WTC11 (cell line): ENCODE measurements at regions not wholly inside any gene's neighbourhood (a gene's known extent, or its start where the extent isn't known, plus 50 kb on each side); places are given as distances from the start of the nearest gene placed in this dataset.

Source experiments
- ATAC-seq: fragments of 200-7000 bp; cut with Tn5 transposase; 2 replicates; pipeline ENCODE4 v1.10.0; 2021; ENCODE audit warnings: mild to moderate bottlenecking, moderate library complexity
- CTCF ChIA-PET: fragments of 300-600 bp; sonication (Branson Sonifier 250); formaldehyde crosslinking; loops from one replicate; lab custom pipeline; 2021; ENCODE audit warnings: antibody characterized with exemption; lab: Charles Lee
- POLR2A ChIA-PET: fragments of 350-600 bp; sonication (Branson Sonifier 250); formaldehyde crosslinking; loops from one replicate; lab custom pipeline; 2021; ENCODE audit warnings: antibody characterized with exemption; lab: Charles Lee
- DNase-seq: peaks from one replicate; pipeline ENCODE4 v3.0.0; 2021; ENCODE audit warnings: low spot score
- H3K27ac Mint-ChIP-seq: 2 replicates; pipeline ENCODE4 v1.8.0; 2021; ENCODE audit warnings: mixed read lengths
- H3K27me3 Mint-ChIP-seq: 2 replicates; pipeline ENCODE4 v1.8.0; 2021; ENCODE audit warnings: low read depth, mild to moderate bottlenecking, moderate library complexity, mixed read lengths
- H3K36me3 Mint-ChIP-seq: 2 replicates; pipeline ENCODE4 v1.8.0; 2021; ENCODE audit warnings: mixed read lengths
- H3K4me1 Mint-ChIP-seq: 2 replicates; pipeline ENCODE4 v1.8.0; 2022; ENCODE audit warnings: mixed read lengths
- H3K4me3 Mint-ChIP-seq: 2 replicates; pipeline ENCODE4 v1.8.0; 2021; ENCODE audit warnings: mild to moderate bottlenecking, moderate library complexity, mixed read lengths
- H3K9me3 Mint-ChIP-seq: 2 replicates; pipeline ENCODE4 v1.8.0; 2021; ENCODE audit warnings: mixed read lengths
- ATF3 ChIP-seq: sonication (generic); formaldehyde crosslinking; conservative IDR thresholded peaks from 2 replicates; pipeline ENCODE4 v1.8.1; 2022; ENCODE audit warnings: mild to moderate bottlenecking, missing genetic modification reagents
- CREB1 ChIP-seq: sonication (generic); formaldehyde crosslinking; IDR thresholded peaks from 2 replicates; pipeline ENCODE4 v1.8.0; 2023; ENCODE audit warnings: mild to moderate bottlenecking, missing genetic modification reagents
- E2F1 ChIP-seq: sonication (generic); formaldehyde crosslinking; IDR thresholded peaks from 2 replicates; pipeline ENCODE4 v1.8.0; 2022; ENCODE audit warnings: mild to moderate bottlenecking, missing genetic modification reagents
- EMX1 ChIP-seq: fragments of 250-450 bp; sonication (Bioruptor Pico); IDR thresholded peaks from 2 replicates; pipeline ENCODE4 v1.8.0; 2021; ENCODE audit warnings: mild to moderate bottlenecking
- HMGXB4 ChIP-seq: sonication (generic); formaldehyde crosslinking; IDR thresholded peaks from 2 replicates; pipeline ENCODE4 v1.8.1; 2023; ENCODE audit warnings: mild to moderate bottlenecking, moderate library complexity, missing genetic modification reagents
- MAX ChIP-seq: sonication (generic); formaldehyde crosslinking; IDR thresholded peaks from 2 replicates; pipeline ENCODE4 v1.8.0; 2022; ENCODE audit warnings: mild to moderate bottlenecking, missing genetic modification reagents
- MLX ChIP-seq: sonication (generic); formaldehyde crosslinking; IDR thresholded peaks from 2 replicates; pipeline ENCODE4 v1.8.1; 2023; ENCODE audit warnings: mild to moderate bottlenecking, missing genetic modification reagents, moderate library complexity
- MYBL2 ChIP-seq: sonication (generic); formaldehyde crosslinking; IDR thresholded peaks from 2 replicates; pipeline ENCODE4 v1.8.1; 2023; ENCODE audit warnings: mild to moderate bottlenecking, moderate library complexity, missing genetic modification reagents
- NFATC4 ChIP-seq: fragments of 250-450 bp; sonication (Bioruptor Pico); IDR thresholded peaks from 2 replicates; pipeline ENCODE4 v1.9.0; 2021; ENCODE audit warnings: mild to moderate bottlenecking
- NFE2L1 ChIP-seq: sonication (generic); formaldehyde crosslinking; IDR thresholded peaks from 2 replicates; pipeline ENCODE4 v1.8.1; 2023; ENCODE audit warnings: missing genetic modification reagents
- NR2C2 ChIP-seq: sonication (generic); formaldehyde crosslinking; IDR thresholded peaks from 2 replicates; pipeline ENCODE4 v1.8.0; 2022; ENCODE audit warnings: mild to moderate bottlenecking, missing genetic modification reagents
- PRDM15 ChIP-seq: sonication (generic); formaldehyde crosslinking; IDR thresholded peaks from 2 replicates; pipeline ENCODE4 v1.8.0; 2022; ENCODE audit warnings: missing genetic modification reagents
- SMAD3 ChIP-seq: sonication (generic); formaldehyde crosslinking; IDR thresholded peaks from 2 replicates; pipeline ENCODE4 v1.8.0; 2022; ENCODE audit warnings: missing genetic modification reagents, mild to moderate bottlenecking, borderline replicate concordance
- ZBTB43 ChIP-seq: sonication (generic); formaldehyde crosslinking; IDR thresholded peaks from 2 replicates; pipeline ENCODE4 v1.8.1; 2023; ENCODE audit warnings: mild to moderate bottlenecking, missing genetic modification reagents
- ZMAT4 ChIP-seq: fragments of 250-450 bp; sonication (Bioruptor Pico); IDR thresholded peaks from 2 replicates; pipeline ENCODE4 v1.9.0; 2021; ENCODE audit warnings: mild to moderate bottlenecking
- ZNF138 ChIP-seq: sonication (generic); formaldehyde crosslinking; conservative IDR thresholded peaks from 2 replicates; pipeline ENCODE4 v1.8.1; 2022; ENCODE audit warnings: mild to moderate bottlenecking, moderate library complexity, missing genetic modification reagents
- ZNF219 ChIP-seq: sonication (generic); formaldehyde crosslinking; IDR thresholded peaks from 2 replicates; pipeline ENCODE4 v1.8.0; 2023; ENCODE audit warnings: missing genetic modification reagents, mild to moderate bottlenecking, borderline replicate concordance
- ZNF532 ChIP-seq: fragments of 250-450 bp; sonication (Bioruptor Pico); IDR thresholded peaks from 2 replicates; pipeline ENCODE4 v1.9.0; 2021; ENCODE audit warnings: mild to moderate bottlenecking, borderline replicate concordance

- TF ChIP-seq ZNF532 (CRISPR knock-in tag) (no peak), E2F1 (CRISPR knock-in tag) (no peak)
Observed at GRCh38 chr13:44868397-44868796, 120.9 kb downstream of the NUFIP1 start (continued).

GRCh38 chr13:44867825-44868224 lies 121.4 kb downstream of the NUFIP1 start:
- peaks cover 5% of the 10 kb centered on the region; the same call in 1 of the 2 replicates for H3K36me3 Mint-ChIP-seq
- ATAC-seq = no peak
- CTCF ChIA-PET = interaction anchor here (1.9 kb wide), 1 partner anchor 9 kb away, joined by 4 read pairs; no protein-coding TSS in a partner anchor
- peaks cover 15% of the 10 kb centered on the region for H3K9me3 Mint-ChIP-seq
- no peaks in the 10 kb centered on the region for H3K27me3 Mint-ChIP-seq
- no peak for DNase-seq
- no peak overlapping the region for H3K4me3 Mint-ChIP-seq
- H3K4me1 Mint-ChIP-seq = no peaks in the 10 kb centered on the region
- POLR2A ChIA-PET = no interaction called here
- TF ChIP-seq HMGXB4 (CRISPR knock-in tag) (no peak), EMX1 (CRISPR knock-in tag) (no peak), MAX (CRISPR knock-in tag) (no peak), CREB1 (no peak), NR2C2 (CRISPR knock-in tag) (no peak), SMAD3 (CRISPR knock-in tag) (no peak), MYBL2 (no peak)
- no peak overlapping the region for H3K27ac Mint-ChIP-seq

- H3K4me1 Mint-ChIP-seq = no peaks in the 10 kb centered on the region
- H3K4me3 Mint-ChIP-seq = no peak overlapping the region
- H3K27ac Mint-ChIP-seq = no peak overlapping the region
- no peaks in the 10 kb centered on the region for H3K27me3 Mint-ChIP-seq
- ChIA-PET CTCF (no interaction called here), POLR2A (no interaction called here)
- H3K36me3 Mint-ChIP-seq = peaks cover 5% of the 10 kb centered on the region; the same call in 1 of the 2 replicates
- H3K9me3 Mint-ChIP-seq = peaks cover 15% of the 10 kb centered on the region
- ATAC-seq (no peak), DNase-seq (no peak)
- TF ChIP-seq ZNF219 (no peak), MLX (CRISPR knock-in tag) (no peak), MAX (CRISPR knock-in tag) (no peak), ATF3 (no peak), ZBTB43 (CRISPR knock-in tag) (no peak), PRDM15 (CRISPR knock-in tag) (no peak), ZMAT4 (CRISPR knock-in tag) (no peak), ZNF138 (CRISPR knock-in tag) (no peak), EMX1 (CRISPR knock-in tag) (no peak), NFE2L1 (no peak), NFATC4 (CRISPR knock-in tag) (no peak)
Observed at GRCh38 chr13:44866411-44866911, 122.8 kb downstream of the NUFIP1 start.
